ENCODE measurements at regions not wholly inside any gene's neighbourhood (a gene's known extent, or its start where the extent isn't known, plus 50 kb on each side); places are given as distances from the start of the nearest gene placed in this dataset.

- Histone ChIP-seq H3K9me3 (no peaks in the 10 kb centered on the region), H3K27me3 (no peaks in the 10 kb centered on the region), H3K4me1 (no peaks in the 10 kb centered on the region), H3K4me3 (no peak overlapping the region), H3K27ac (peak overlapping the region in 1 of 2 donors; percentile 32), H3K36me3 (no peaks in the 10 kb centered on the region)
- peak in 1 of 2 donors; percentile 32 for DNase-seq (ENCODE audit: low spot score in 2 of 2)
- intact Hi-C loops (cut with DNase I; ENCODE audit: low total_unique reads), result loop anchor here (5.0 kb wide), 1 partner anchor 257 kb away; no protein-coding TSS in a partner anchor
- TF ChIP-seq POLR2AphosphoS5 (IDR thresholded peaks at IDR 0.05), result peak in 2 of 3 donors; percentile 54 to 71
- no peak for TF ChIP-seq POLR2A (IDR thresholded peaks at IDR 0.05)
- TF ChIP-seq CTCF (IDR thresholded peaks at IDR 0.05), result no peak
Observed at GRCh38 chr4:13174001-13174400, 310.1 kb downstream of the RAB28 start.

DNA sequence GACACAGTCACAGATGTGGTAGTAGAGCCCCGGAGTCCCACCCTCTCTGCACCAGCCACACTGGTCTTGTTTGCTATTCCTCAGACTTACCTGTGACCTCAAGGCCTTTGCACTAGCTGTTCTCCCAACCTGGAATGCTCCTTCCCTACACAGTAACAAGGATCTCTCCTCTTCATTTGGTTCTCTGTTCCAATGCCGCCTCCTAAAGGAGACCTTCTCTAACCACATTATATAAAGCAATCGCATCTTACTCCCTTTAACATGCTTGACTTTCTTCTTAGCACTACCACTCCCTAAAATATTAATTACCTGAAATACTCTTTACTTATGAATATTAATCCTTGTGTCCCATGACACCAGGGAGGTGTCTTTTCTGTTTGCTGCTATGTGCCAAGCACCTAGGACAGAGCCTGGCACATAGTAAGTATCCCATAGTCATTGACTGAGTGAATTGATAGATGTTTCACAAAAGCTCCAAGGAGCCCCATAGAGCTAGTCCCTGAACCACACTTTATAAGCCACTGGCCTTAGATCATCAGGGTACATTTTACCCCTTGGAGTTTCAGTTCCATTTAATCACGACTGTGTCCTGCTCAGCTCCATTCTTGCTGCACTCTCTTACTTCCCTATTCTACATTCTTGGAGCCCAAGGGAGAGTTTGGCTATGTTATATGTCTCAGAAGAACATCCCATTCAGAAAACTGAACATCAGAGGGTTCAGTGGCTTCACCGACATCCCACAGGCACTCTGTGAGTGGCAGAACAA, 312.7 kb downstream of the RAB28 start:
- no peaks in the 10 kb centered on the region for H3K36me3 ChIP-seq
- H3K4me3 ChIP-seq, result no peak overlapping the region
- intact Hi-C loops (cut with DNase I; ENCODE audit: low total_unique reads), result loop anchor here (5.0 kb wide), 1 partner anchor 254 kb away; no protein-coding TSS in a partner anchor
- no peaks in the 10 kb centered on the region for H3K9me3 ChIP-seq
- H3K27me3 ChIP-seq, result no peaks in the 10 kb centered on the region
- H3K4me1 ChIP-seq, result no peaks in the 10 kb centered on the region
- no peak for DNase-seq (ENCODE audit: low spot score in 2 of 2)
- no peak for TF ChIP-seq CTCF (IDR thresholded peaks at IDR 0.05)
- no peak for TF ChIP-seq POLR2AphosphoS5 (IDR thresholded peaks at IDR 0.05)
- no peak for TF ChIP-seq POLR2A (IDR thresholded peaks at IDR 0.05)
- no peak overlapping the region for H3K27ac ChIP-seq

DNA sequence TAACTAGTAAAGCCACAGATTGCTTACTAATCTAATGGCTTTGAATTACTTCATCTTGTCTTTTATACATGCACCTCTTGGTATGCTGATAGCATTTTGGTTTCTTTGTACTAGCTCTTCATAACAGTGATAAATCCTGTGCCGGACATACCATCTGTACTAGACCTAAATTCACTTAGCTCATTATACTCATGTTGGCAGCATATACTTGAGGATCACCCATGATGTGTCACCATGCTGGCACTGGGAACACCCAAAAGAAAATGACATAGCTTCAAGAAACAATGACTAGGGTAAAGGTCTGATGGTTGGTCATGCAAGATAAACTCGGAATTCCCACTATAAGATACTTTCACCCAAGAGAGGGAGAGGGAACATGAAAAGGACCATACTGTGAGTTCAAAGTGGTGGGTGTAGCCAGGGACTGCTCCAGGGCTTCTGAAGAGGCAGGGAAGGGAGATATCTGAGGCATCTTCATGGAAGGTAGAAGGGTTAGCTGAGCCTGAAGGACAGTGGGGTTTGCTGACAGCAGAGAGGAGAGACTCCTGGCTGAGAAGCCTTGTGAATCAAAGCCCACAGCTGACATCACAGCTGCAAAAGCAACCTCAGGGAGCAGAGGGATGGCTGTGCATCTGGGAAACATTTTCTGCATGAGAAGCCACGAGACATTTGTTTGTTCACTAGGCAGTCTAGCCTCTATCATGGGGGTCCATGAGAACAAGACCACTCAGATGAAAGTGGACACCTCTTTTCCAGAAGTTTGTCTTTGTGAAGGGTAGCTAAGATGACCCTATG, 314.2 kb downstream of the RAB28 start:
- no peaks in the 10 kb centered on the region for H3K36me3 ChIP-seq
- no peaks in the 10 kb centered on the region for H3K9me3 ChIP-seq
- intact Hi-C loops (cut with DNase I; ENCODE audit: low total_unique reads), result loop anchor here (5.0 kb wide), 1 partner anchor 253 kb away; no protein-coding TSS in a partner anchor
- no peak overlapping the region for H3K4me3 ChIP-seq
- no peak for TF ChIP-seq POLR2AphosphoS5 (IDR thresholded peaks at IDR 0.05)
- TF ChIP-seq CTCF (IDR thresholded peaks at IDR 0.05), result no peak
- TF ChIP-seq POLR2A (IDR thresholded peaks at IDR 0.05), result no peak
- H3K4me1 ChIP-seq, result no peaks in the 10 kb centered on the region
- H3K27me3 ChIP-seq, result no peaks in the 10 kb centered on the region
- DNase-seq (ENCODE audit: low spot score in 2 of 2), result no peak
- no peak overlapping the region for H3K27ac ChIP-seq

DNA sequence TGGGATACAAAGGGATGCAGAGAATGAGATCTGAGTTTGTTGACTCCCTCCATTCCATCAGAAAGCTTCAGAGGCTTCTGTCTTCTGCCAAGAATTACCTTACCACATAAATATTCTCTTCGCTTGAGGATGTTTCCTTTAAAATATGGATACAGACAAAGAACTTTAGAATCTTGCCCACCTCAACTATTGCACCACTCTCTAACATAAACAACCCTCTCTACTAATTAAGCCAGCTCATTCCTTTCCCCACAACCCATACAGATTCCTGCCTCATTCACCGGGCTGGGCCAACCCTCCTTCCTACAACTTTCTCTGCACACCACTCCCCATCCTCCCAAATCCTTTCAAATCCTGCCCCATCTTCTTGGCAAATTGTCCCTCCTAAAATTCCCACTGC, 315.8 kb downstream of the RAB28 start:
- no peaks in the 10 kb centered on the region for H3K36me3 ChIP-seq
- no peaks in the 10 kb centered on the region for H3K27me3 ChIP-seq
- no peaks in the 10 kb centered on the region for H3K9me3 ChIP-seq
- DNase-seq (ENCODE audit: low spot score in 2 of 2), result no peak
- intact Hi-C loops (cut with DNase I; ENCODE audit: low total_unique reads), result no loop called here
- H3K27ac ChIP-seq, result no peak overlapping the region
- H3K4me3 ChIP-seq, result no peak overlapping the region
- TF ChIP-seq CTCF (IDR thresholded peaks at IDR 0.05), result no peak
- no peak for TF ChIP-seq POLR2AphosphoS5 (IDR thresholded peaks at IDR 0.05)
- TF ChIP-seq POLR2A (IDR thresholded peaks at IDR 0.05), result no peak
- no peaks in the 10 kb centered on the region for H3K4me1 ChIP-seq

- H3K4me3 ChIP-seq, result no peak overlapping the region
- H3K4me1 ChIP-seq, result no peaks in the 10 kb centered on the region
- no peak for TF ChIP-seq POLR2AphosphoS5 (IDR thresholded peaks at IDR 0.05)
- TF ChIP-seq CTCF (IDR thresholded peaks at IDR 0.05), result no peak
- TF ChIP-seq POLR2A (IDR thresholded peaks at IDR 0.05), result no peak
- DNase-seq (ENCODE audit: low spot score in 2 of 2), result no peak
- intact Hi-C loops (cut with DNase I; ENCODE audit: low total_unique reads), result loop anchor here (1.0 kb wide), 1 partner anchor 17 kb away; no protein-coding TSS in a partner anchor
- H3K27me3 ChIP-seq, result no peaks in the 10 kb centered on the region
- H3K9me3 ChIP-seq, result no peaks in the 10 kb centered on the region
- H3K27ac ChIP-seq, result no peak overlapping the region
- H3K36me3 ChIP-seq, result no peaks in the 10 kb centered on the region
Observed at GRCh38 chr4:13166214-13166613, 317.9 kb downstream of the RAB28 start.
